Upper lobe of right lung (tissue), 1 donor: ENCODE measurements at regions not wholly inside any gene's neighbourhood (a gene's known extent, or its start where the extent isn't known, plus 50 kb on each side); places are given as distances from the start of the nearest gene placed in this dataset.

Source experiments
- ATAC-seq: fragments of 200-7000 bp; cut with Tn5 transposase; one replicate; pipeline ENCODE4 v1.9.1; 2020; ENCODE audit warnings: mild to moderate bottlenecking, moderate library complexity
- DNase-seq: peaks from one replicate; pipeline ENCODE4 v3.0.0-alpha.2; 2020
- H3K27ac ChIP-seq: fragments of 200-600 bp; one replicate; pipeline ENCODE4 v1.8.0; 2022
- H3K27me3 ChIP-seq: fragments of 200-600 bp; one replicate; pipeline ENCODE4 v1.8.0; 2022; ENCODE audit warnings: mild to moderate bottlenecking
- H3K36me3 ChIP-seq: fragments of 200-600 bp; one replicate; pipeline ENCODE4 v1.8.0; 2022
- H3K4me1 ChIP-seq: fragments of 200-600 bp; one replicate; pipeline ENCODE4 v1.8.0; 2022
- H3K4me3 ChIP-seq: fragments of 200-600 bp; one replicate; pipeline ENCODE4 v1.8.0; 2022; ENCODE audit warnings: mild to moderate bottlenecking
- H3K9me3 ChIP-seq: fragments of 200-600 bp; one replicate; pipeline ENCODE4 v1.8.0; 2022
- intact Hi-C: fragments of 100-400 bp; cut with DNase I; formaldehyde crosslinking; loops from one replicate; pipeline ENCODE4 v1.11.0; 2022
- TF ChIP-seq, protein P1 (sequence below): fragments of 200-600 bp; IDR thresholded peaks from one replicate; pipeline ENCODE4 v1.8.0; 2022; ENCODE audit warnings: antibody characterized with exemption
- donor health status: DM: no; HTN: yes; CAD: no; lungs with severe emphysema.

DNA sequence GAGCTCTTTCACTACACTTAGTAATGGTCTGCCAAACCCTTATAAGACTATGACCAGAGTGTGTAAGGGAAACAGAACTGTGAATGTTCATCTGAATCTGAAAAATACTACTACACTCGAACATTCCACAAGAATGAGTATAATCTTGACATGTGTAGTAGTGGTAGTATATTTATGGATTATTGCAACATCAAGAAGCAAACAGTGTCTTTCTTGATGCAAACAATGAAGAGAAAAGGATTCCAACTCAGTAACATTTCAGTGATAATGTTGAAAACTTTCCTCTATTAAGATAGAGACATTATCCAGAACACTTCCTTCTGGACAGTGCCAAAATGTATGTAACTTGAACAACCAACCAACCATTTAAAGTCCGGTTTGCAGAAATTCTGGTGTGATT, 394.7 kb upstream of the CPEB2 start:
- Histone ChIP-seq H3K4me1 (no peaks in the 10 kb centered on the region), H3K9me3 (no peaks in the 10 kb centered on the region), H3K27ac (no peak overlapping the region), H3K4me3 (no peak overlapping the region), H3K27me3 (no peaks in the 10 kb centered on the region), H3K36me3 (no peaks in the 10 kb centered on the region)
- TF ChIP-seq, protein P1, sequence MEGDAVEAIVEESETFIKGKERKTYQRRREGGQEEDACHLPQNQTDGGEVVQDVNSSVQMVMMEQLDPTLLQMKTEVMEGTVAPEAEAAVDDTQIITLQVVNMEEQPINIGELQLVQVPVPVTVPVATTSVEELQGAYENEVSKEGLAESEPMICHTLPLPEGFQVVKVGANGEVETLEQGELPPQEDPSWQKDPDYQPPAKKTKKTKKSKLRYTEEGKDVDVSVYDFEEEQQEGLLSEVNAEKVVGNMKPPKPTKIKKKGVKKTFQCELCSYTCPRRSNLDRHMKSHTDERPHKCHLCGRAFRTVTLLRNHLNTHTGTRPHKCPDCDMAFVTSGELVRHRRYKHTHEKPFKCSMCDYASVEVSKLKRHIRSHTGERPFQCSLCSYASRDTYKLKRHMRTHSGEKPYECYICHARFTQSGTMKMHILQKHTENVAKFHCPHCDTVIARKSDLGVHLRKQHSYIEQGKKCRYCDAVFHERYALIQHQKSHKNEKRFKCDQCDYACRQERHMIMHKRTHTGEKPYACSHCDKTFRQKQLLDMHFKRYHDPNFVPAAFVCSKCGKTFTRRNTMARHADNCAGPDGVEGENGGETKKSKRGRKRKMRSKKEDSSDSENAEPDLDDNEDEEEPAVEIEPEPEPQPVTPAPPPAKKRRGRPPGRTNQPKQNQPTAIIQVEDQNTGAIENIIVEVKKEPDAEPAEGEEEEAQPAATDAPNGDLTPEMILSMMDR, result no peak
- intact Hi-C loops, result no loop called here
- no peak for DNase-seq
- no peak for ATAC-seq

DNA sequence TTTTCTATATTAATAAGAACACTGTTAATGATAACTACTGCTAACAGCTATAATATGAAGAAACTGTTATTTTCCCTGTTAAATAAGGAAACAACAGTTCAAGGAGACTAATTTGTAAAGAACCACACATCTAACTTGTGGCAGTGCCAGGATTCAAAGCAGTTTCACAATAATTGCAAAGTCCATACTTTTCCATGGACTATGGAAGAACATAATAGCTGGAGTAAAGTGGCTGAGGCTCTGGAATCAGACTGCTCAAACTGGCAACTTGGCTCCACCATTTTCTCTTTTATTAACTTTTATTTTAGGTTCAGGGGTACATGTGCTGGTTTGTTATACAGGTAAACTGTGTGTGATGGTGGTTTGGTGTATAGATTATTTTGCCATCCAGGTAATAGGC, 393.7 kb upstream of the CPEB2 start:
- TF ChIP-seq, protein P1, result no peak
- Histone ChIP-seq H3K36me3 (no peaks in the 10 kb centered on the region), H3K4me1 (no peaks in the 10 kb centered on the region), H3K27me3 (no peaks in the 10 kb centered on the region), H3K4me3 (no peak overlapping the region), H3K9me3 (no peaks in the 10 kb centered on the region), H3K27ac (no peak overlapping the region)
- intact Hi-C loops, result no loop called here
- DNase-seq (no peak), ATAC-seq (no peak)

DNA sequence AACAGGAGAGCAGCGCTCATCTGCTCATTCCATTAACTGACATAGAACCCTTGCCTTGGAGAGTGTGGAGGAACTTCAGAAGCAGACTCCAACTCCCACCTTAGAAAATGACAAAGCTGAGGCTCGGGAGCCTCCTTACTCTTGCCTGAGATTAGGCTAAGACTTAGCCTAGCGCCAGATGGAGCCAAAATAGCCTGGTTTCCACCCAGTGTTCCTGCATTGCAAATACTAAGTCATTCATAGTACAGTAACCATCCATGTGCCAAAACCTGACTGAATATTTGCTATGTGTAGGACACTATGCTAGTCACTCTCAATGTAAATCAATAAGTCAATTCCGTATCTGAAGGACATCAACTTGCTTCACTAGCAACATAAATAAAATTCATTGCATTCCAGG, 387.4 kb upstream of the CPEB2 start:
- ATAC-seq, result no peak
- H3K27me3 ChIP-seq, result no peaks in the 10 kb centered on the region
- H3K9me3 ChIP-seq, result no peaks in the 10 kb centered on the region
- H3K27ac ChIP-seq, result no peak overlapping the region
- H3K36me3 ChIP-seq, result no peaks in the 10 kb centered on the region
- no peak for DNase-seq
- H3K4me3 ChIP-seq, result no peak overlapping the region
- intact Hi-C loops, result no loop called here
- no peaks in the 10 kb centered on the region for H3K4me1 ChIP-seq
- TF ChIP-seq, protein P1, result no peak

DNA sequence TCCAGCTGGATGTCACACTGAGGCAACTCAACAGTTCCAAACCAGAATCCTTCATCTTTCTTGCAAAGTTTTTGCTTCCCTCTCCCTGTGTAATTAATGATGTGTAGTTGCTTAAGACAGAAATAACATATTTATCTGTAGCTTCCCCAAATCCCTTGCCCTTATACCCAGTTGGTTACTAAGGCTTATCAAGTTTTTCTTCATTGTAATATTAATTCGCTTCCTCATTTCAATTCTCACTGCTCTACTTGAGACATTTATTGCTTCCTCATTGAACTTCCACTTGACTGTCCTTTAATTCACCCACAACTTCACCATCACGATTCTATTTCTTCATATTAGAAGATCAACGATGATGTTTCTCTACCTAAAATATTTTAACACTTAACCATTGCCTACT, 386.6 kb upstream of the CPEB2 start:
- DNase-seq, result no peak
- Histone ChIP-seq H3K36me3 (no peaks in the 10 kb centered on the region), H3K27ac (no peak overlapping the region), H3K4me1 (no peaks in the 10 kb centered on the region), H3K4me3 (no peak overlapping the region), H3K27me3 (no peaks in the 10 kb centered on the region), H3K9me3 (no peaks in the 10 kb centered on the region)
- TF ChIP-seq, protein P1, result no peak
- peak; percentile 53 for ATAC-seq
- intact Hi-C loops, result no loop called here

DNA sequence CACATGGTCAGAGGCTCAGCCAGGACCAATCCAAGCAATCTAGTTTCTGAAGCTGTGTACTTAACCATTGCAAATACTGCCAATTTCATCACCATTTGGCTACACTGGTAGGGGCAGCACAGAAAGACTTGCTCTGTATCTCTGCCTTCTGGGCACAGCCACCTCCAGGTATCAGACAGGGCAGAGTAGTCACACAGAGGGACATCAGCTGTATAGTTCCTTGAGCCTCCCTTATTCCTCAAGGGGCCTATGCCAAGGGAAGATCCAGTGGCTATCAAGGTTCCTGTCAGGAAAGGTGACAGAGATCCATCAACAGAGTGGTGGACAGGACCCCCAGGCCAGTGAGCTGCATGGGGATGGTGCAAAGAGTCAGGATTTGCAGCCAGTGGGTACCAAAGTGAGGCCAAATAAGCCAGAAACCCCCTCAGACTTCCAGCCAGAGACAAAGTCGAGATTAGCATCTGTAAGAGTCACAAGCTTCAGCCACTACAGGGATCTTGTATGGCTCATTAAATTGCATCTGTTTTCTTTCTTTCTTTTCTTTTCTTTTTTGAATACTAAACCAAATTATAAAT, 381.6 kb upstream of the CPEB2 start:
- H3K27me3 ChIP-seq, result no peaks in the 10 kb centered on the region
- DNase-seq (no peak), ATAC-seq (no peak)
- no peaks in the 10 kb centered on the region for H3K9me3 ChIP-seq
- H3K4me3 ChIP-seq, result no peak overlapping the region
- intact Hi-C loops, result no loop called here
- H3K4me1 ChIP-seq, result no peaks in the 10 kb centered on the region
- no peak overlapping the region for H3K27ac ChIP-seq
- H3K36me3 ChIP-seq, result no peaks in the 10 kb centered on the region
- TF ChIP-seq, protein P1, result no peak
